GM18858 (cell line): ENCODE measurements at regions not wholly inside any gene's neighbourhood (a gene's known extent, or its start where the extent isn't known, plus 50 kb on each side); places are given as distances from the start of the nearest gene placed in this dataset.

Source experiments
- ATAC-seq: cut with Tn5 transposase; IDR thresholded peaks from one replicate; pipeline ENCODE4 v1.9.1; 2021; ENCODE audit not compliant: unreplicated experiment

DNA sequence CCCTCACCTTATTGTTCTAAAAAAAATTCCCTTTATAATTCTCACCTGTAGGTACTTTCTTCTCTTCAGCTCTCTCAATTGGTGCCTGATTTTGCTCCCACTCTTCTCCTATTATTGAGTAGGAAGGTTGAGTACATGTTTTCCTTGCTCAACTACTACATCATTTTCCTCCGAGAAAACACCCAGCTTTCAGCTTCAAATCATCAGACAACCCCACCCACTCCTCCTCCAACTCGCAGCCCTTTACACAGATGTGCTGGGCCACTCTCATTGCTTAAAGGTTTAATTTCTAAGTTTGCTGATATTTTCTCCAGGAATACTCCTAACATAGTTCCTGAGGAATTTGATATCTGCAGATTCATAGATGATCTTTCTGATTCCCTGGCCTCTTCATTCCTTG lies 734.4 kb upstream of the ZEB2 start:
- ATAC-seq: no peak

DNA sequence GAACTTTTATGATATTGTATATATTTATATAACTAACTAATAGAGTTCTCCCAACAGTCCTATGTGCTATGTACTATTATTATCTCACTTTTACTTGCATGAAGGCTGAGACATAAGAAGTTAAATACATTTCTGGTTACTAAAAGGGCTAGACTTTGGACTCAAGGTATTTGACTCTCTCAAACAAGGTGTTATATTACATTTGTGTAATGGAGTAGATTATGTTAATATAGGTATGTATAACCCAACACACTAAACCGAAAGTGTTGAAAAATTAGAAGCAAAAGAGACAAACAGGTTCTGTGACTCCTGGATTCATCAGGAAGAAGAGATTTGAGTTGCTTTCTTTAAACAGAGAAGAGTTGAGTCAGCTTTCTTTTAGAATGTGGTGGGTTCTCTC lies 733.6 kb upstream of the ZEB2 start:
- ATAC-seq: no peak

DNA sequence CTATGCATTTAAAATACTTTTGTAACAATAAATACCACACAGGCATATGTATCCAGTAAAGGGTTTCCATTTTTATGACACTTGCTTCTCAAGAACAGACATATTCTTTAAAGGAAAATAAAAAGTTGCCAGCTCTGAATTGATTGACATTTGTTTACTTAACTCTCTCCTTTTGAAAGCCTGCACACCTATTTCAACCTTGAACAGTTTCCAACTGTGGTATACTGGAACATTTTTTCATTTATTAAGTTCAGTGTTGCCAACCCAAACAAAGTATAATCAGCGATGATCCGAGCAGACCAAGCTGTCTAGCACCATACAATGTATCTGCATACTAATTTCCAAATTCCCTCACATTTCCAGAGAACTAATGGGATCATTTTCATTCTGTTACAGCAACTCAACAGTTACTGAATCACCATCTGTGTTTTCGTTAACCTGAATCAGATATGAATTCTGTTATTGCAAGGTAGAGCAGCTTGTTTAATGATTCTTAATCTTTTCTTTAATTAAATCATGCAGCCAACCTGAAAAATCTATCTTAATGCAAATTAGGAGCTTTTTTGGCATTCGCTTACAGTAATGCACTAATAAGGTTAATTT lies 725.5 kb upstream of the ZEB2 start:
- no peak for ATAC-seq

DNA sequence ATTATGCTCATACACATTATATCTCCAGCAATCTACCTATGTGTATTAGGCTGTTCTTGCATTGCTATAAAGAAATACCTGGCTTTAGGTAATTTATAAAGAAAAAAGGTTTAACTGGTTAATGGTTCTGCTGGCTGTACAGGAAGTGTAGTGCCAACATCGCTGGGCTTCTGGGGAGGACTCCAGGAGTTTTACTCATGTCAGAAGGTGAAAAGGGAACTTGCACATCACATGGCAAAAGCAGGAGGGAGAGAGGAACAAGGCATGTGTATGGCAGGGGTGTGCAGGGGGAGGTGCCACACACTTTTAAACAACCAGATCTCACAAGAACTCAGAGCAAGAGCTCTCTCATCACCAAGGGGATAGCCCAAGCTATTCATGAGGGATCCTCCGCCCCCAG lies 715.4 kb upstream of the ZEB2 start:
- no peak for ATAC-seq

DNA sequence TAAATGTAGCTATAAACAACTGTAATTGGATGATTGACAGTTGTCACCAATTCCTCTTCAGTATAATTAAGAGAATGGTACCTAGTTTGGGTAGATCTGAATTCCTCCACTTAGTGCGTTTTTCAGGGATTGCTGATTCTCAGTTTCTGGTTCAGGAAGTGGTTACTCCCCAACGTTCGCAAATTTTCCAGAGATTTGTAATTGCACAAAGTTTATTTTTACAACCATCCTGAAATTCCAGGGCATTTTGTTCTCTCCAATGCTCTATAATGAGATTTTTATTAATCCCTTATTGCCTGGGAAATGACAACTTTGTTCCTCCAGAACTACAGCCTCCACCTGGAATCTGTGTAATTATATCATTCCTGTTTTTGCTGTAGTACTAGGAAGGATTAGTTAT lies 710.6 kb upstream of the ZEB2 start:
- no peak for ATAC-seq

DNA sequence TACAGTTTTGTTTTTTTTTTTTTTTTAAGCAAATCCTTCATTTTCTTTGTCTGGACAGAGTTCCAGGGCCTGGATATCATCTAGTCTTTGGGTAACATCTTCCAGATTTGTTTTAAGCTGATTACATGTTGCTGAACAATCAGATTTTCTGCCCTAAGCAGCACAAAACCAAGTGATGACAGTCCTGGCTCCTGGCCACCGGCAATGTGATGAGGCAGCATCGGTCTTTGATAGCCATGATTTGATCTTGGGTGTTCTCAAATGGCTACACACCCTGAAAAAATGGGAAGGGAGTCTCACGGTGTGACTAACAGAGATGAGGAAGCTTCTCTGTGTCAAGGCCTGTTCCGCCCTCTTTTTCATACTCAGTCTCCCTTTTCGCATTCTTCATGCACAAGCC lies 708.6 kb upstream of the ZEB2 start:
- ATAC-seq: no peak

DNA sequence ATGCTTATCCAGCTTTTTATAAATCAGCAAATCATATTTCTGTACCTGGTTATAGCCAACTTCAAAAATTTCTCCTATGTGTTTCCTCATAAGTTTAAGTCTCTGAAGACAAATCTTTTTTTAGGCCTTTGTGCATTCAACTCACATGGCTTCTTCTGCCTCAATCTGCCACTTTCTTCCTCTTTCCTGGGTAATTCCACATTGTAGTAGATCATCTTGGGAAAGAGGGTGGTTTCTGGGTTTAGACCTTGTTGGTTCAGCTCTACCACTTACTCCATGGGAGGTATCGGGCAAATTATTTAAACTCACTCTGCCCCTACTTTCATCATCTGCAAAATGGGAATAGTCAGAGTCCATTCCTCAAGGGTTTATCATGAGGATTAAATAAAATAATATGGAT lies 707.0 kb upstream of the ZEB2 start:
- ATAC-seq: no peak

DNA sequence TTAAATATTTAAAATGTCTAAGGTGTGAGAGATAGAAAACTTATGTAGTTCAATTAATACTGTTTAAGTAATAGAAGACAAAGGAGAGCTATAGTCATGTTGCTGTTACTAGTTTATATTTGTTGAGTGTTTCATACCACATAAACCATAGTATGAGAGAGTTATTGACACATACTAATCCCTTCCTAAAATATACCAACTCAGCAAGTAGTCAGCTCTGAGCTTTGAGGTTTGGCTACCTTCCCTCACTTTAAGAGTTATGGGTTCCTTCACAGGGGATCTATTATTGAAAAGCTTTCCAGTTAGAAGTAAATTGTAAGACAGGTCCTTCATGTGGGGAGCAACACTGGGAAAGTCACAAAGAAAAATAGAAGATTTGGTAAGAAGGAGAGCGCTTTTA lies 701.6 kb upstream of the ZEB2 start:
- ATAC-seq: no peak

DNA sequence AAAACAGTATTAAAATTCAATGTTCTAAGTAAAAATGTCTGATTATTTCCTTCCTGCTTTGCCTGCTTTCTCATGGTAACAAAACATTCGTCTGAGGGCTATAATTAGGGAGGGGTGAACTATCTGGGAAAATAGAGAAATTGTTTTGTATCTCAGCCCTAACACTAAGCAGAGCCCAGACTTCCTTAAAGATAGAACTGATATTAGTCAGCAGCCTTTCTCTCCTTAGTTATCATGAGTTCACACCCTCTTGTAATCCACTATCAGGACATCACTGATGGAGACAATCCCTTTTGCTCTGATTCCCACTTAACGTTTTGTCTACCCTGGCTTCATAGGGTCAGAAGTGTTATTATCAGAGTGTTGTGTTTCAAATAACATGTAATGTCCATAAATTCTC lies 701.1 kb upstream of the ZEB2 start:
- no peak for ATAC-seq

DNA sequence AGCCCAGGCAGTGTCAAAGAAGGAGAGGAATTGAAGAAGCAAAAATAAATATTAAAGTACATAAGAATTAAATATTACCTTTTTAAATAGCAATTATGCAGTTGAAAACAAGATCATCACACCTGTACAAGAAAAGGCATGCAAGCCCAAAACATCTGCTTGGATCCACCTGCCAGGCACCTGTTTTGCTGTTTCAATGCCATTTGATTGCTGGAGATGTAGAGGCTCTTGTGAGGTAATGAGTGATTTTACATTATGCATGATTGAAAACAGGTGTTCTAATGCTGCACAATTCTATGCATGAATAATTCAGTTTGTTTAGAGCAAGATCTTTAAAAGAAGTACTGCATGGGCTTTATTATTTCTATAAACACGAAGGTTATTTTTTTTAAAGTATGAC lies 700.6 kb upstream of the ZEB2 start:
- no peak for ATAC-seq

DNA sequence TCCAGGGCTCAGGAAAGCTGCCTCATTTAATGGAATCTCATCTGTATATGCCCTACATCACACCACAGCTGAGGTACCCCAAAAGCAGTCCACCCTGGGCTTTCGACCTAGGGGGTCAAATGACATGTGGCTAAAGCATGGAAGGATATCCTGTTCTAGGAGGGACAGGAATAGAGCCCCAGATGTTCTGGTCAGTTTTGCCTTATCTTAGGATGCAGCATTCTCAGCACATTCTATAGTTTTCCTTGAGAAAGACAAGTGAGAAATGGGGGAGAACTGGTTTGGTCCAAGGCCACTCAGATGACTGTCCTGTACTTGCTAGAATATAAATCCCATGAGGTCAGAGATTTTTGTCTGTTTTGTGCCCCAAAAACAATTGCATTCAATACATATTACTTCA lies 688.0 kb upstream of the ZEB2 start:
- no peak for ATAC-seq

DNA sequence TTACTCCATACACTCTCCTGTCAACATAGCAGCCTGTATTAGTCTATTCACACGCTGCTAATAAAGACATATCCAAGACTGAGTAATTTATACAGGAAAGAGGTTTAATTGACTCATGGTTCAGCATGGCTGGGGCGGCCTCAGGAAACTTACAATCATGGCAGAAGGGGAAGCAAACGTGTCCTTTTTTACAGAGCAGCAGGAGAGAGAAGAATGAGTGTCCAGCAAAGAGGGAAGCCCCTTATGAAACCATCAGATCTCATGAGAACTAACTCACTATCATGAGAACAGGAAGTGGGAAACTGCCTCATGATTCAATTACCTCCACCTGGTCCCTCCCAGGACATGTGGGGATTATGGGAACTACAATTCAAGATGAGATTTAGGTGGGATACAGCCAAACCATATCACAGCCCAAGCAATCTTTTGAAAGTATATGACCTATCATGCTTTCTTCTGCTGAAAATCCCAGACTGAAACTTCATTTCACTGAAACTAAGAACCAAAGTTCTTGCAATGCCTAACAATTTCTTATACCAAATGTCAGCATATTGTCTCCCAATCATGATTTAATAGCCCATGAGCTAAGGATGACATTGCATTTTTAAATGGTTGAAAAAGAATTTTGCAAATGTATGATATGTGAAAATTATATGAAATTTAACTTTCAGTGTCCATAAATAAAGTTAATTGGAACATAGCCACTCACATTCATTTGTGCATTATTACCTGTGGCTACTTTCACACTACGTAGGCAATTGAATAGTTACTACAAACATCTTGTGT lies 686.8 kb upstream of the ZEB2 start:
- ATAC-seq: no peak

DNA sequence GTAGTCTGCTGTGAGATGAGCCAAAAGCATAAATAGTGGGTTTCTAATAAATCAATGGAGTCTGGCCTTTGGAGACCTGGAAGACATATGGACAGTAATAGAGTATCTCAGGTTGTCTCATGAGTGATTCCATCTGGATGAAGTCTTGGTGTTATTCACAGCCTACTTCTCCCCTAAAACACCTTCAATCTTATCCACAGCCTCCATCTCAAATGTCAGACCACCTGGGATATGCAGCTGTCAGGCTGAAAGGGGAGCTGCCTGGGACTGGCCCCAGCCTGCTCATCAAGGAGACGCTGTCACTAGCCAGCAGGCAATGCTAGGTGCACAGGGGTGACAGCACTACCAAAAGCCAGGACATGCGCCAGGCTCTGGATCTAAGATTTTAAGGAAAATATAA lies 684.0 kb upstream of the ZEB2 start:
- ATAC-seq: no peak

DNA sequence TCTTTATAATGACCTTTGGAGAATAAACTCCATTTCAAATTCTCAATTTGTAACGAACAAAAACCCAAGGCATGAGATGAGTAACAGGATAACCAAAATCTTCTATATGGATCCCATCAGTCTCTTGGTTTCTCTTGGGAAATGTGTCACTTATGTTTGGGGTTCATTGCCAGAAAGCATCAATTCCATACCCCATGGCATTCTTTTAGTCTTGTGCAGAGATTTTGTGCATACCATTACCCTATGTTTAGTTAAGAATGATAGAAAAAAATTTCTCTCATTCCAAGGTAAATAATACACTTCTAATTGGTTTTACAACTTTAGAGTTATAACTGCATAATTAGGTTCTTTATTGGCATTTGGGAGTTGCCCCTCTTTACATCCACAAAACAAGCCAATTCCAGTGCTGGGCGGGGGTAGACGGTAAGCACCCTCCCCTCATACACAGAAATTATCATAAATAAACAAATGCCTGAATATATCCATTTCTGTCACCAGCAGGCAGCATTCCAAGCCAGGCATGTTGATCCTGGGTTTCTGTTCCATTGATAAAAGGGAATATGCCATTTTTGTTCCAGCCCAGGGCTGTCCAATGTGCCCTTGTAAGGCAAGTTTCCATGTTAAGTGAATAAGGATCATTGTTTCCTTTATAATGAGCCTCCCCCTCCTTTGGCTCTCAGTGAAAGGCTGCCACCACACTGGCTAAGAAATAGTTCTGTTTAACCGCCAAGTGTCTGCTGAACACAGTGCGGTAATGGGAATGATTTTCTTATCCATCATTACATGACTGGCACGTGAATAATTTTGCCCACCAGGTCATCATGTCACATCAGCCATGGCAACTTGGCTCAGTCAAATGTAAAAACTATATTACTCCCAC lies 680.1 kb upstream of the ZEB2 start:
- ATAC-seq: no peak

DNA sequence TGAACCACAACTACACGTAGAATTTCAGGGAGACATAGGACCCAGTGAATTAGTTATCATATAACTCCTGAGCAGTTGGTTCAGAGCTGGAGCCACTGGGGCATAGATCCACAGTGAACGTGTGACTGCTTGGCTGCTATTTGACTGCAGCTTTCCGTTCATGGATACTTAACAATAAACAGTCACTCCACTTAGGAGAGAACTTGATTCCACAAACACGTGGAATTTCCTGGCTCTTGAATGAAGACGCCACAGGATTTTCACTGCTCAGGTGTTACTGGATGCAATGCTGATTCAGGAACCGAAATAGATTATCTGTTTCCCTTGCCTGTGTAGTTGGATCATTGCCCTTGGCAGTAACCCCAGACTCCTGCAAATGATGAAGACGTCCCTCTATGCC lies 679.1 kb upstream of the ZEB2 start:
- ATAC-seq: no peak

DNA sequence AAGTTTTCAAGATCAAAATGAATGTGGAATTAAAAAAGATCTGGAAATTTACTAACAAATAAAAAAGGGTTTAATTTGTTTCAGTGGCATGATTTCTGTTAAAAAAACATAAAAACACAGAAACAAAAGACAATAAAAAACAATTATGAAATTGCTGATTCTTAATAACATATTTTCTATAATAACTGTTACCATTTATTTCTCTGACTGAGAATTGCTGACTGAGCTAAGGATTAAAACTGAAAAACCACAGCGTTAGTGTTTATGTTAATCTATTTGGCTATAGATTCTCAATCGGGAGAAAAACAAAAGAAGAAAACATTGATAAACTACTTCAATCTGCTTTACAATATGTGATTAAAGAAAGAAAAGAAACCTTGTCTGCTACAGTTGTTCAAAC lies 678.6 kb upstream of the ZEB2 start:
- no peak for ATAC-seq

DNA sequence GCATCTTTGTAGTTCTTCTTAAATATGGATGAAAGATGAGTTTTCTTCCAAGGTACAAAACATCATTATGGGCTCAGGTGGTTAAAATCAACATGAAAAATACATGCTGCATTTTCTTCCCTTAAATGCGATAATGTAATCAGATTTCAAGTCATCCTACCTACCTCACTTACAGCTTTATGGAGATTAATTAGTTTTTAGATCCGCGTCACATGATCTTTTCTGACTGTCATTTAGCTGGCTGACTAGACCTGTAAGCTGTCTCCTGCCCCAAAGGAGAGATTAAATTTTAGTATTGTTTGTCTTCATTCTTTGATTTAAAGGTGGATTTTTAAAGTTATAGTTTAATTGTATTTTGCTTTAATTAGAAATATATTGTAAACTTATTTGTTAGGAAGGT lies 678.0 kb upstream of the ZEB2 start:
- no peak for ATAC-seq

DNA sequence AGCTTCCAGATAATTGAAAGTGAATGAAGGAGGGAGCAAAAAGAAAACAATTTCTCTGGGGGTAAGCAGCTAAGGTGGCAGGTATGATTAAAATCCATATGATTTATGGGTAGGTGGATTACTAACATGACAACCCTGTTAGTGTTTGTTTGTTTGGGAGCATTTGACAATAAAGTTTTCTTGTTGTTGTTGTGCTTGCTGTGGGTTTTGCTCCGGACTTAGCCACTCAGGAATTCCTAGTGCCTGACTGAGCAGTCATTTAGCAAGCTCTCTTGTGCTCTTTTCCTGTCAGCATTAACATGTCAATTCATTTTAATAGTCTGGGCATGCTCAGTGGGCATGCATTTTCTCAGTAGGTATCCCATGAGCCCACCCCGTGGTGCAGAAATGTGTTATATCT lies 674.8 kb upstream of the ZEB2 start:
- ATAC-seq: no peak

DNA sequence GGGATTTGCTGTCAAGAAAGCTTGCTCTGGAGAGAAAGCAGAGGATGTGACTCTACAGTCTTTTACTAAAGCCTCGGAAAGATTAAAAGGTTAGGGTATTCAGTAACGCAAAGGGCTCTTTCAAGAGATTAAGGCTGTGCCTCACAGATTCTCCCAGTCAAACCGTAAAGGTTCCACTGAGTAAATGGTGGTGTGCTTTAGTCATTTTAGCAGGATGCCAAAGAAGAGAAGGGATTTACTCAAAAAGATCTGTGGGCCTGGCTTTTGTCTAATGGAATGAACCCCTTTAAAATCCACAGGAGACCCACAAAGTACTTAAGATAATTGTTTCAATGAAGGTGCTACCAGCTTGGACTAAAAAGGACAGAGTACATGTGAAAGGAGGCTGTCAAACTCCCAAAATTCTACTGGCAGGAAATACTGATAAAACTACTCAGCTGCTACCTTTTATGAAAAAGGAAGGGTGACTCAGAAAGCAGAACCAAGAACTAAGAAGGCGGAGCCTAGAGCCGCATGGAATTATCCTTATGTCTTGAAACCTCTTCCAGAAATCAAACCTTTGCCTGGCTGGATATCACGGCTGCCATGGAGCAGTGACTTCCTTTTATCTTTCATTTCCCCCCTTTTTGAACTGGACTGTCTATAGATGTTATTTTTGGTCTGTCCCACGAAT lies 670.2 kb upstream of the ZEB2 start:
- ATAC-seq: no peak

DNA sequence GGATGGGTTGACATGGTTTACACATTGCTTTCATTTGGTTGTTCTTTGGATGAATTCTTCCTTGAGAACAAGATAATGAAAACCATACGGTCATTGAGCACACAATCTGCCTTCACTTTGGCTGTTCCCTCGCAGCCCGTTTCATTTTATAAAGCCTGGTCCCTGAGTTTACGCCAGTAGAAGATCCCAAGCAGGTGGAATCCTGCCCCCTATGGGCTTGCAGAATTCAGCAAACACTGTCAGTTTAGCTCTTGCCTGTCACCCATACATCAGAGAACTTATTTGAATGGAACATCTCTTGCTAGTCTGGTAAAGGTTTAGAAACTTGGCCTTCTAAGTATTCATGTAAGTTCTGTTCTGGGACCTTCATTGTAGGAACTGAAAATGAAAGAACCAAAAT lies 666.4 kb upstream of the ZEB2 start:
- ATAC-seq: no peak

DNA sequence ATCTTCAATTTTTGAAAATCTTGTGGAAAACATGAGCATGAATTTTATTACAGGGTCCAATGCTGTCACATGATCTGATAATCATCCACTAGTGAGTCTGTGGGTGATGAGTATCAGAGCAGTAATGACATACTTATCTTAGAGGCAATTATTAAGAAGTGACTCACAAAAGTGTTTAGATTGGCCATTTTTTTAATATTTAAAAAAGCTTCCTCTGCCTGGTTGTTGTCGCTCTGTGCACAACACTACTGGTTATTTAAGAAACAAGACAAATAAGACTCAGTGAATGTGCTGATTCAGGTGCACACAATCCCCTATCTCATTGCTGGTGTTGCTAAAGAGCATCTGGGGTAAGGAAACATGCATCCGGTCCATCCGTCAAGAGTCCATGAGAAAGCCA lies 665.8 kb upstream of the ZEB2 start:
- no peak for ATAC-seq
